ENCODE measurements at regions not wholly inside any gene's neighbourhood (a gene's known extent, or its start where the extent isn't known, plus 50 kb on each side); places are given as distances from the start of the nearest gene placed in this dataset.

GRCh38 chr19:30206187-30206586, 166.0 kb upstream of the ZNF536 start:
- Histone ChIP-seq H4K20me1 (ENCODE audit: insufficient read depth, poor library complexity, severe bottlenecking) (no peaks in the 10 kb centered on the region), H3K79me2 (no peaks in the 10 kb centered on the region), H3K9me3 (ENCODE audit: low read depth) (no peaks in the 10 kb centered on the region), H3K4me3 (no peak overlapping the region), H3K4me2 (no peak overlapping the region), H3K9me2 (replicated peaks; ENCODE audit: insufficient read depth) (no peaks in the 10 kb centered on the region), H3K4me1 (ENCODE audit: insufficient read depth) (no peaks in the 10 kb centered on the region), H3K27me3 (no peaks in the 10 kb centered on the region), H2AFZ (no peak overlapping the region), H3K36me3 (replicated peaks; ENCODE audit: insufficient read depth, low read depth) (no peaks in the 10 kb centered on the region), H3K27ac (no peak overlapping the region)
- WGBS (ENCODE audit: low lambda C conversion rate, missing lambda C conversion rate): 91% methylated on average over 6 of the region's 6 CpGs
- no peak for TF ChIP-seq EZH2phosphoT487 (IDR thresholded peaks at IDR 0.05; ENCODE audit: low read depth, severe bottlenecking, unreplicated experiment)
- no peak for TF ChIP-seq CTCF (IDR thresholded peaks at IDR 0.05; ENCODE audit: poor library complexity)
- DNase-seq (ENCODE audit: low spot score): no peak

- WGBS (ENCODE audit: low lambda C conversion rate, missing lambda C conversion rate): 84% methylated on average over 6 of the region's 6 CpGs
- H3K4me2 ChIP-seq: no peak overlapping the region
- H3K36me3 ChIP-seq (replicated peaks; ENCODE audit: insufficient read depth, low read depth): no peaks in the 10 kb centered on the region
- no peaks in the 10 kb centered on the region for H3K9me2 ChIP-seq (replicated peaks; ENCODE audit: insufficient read depth)
- no peaks in the 10 kb centered on the region for H4K20me1 ChIP-seq (ENCODE audit: insufficient read depth, poor library complexity, severe bottlenecking)
- no peak overlapping the region for H3K27ac ChIP-seq
- no peaks in the 10 kb centered on the region for H3K9me3 ChIP-seq (ENCODE audit: low read depth)
- H3K4me3 ChIP-seq: no peak overlapping the region
- no peaks in the 10 kb centered on the region for H3K79me2 ChIP-seq
- TF ChIP-seq EZH2 (IDR thresholded peaks at IDR 0.05; ENCODE audit: borderline replicate concordance) (no peak), CTCF (IDR thresholded peaks at IDR 0.05; ENCODE audit: poor library complexity) (no peak), EZH2phosphoT487 (IDR thresholded peaks at IDR 0.05; ENCODE audit: low read depth, severe bottlenecking, unreplicated experiment) (no peak)
- no peak overlapping the region for H2AFZ ChIP-seq
- peaks cover 4% of the 10 kb centered on the region for H3K27me3 ChIP-seq
- DNase-seq (ENCODE audit: low spot score): no peak
- H3K4me1 ChIP-seq (ENCODE audit: insufficient read depth): no peaks in the 10 kb centered on the region
Measured at GRCh38 chr19:30207357-30207756, 164.8 kb upstream of the ZNF536 start.

- H3K9me2 ChIP-seq (replicated peaks; ENCODE audit: insufficient read depth): no peaks in the 10 kb centered on the region
- no peak overlapping the region for H2AFZ ChIP-seq
- H3K27me3 ChIP-seq: peaks cover 4% of the 10 kb centered on the region
- TF ChIP-seq CTCF (IDR thresholded peaks at IDR 0.05; ENCODE audit: poor library complexity) (no peak), EZH2 (IDR thresholded peaks at IDR 0.05; ENCODE audit: borderline replicate concordance) (no peak), EZH2phosphoT487 (IDR thresholded peaks at IDR 0.05; ENCODE audit: low read depth, severe bottlenecking, unreplicated experiment) (no peak)
- no peak for DNase-seq (ENCODE audit: low spot score)
- H3K79me2 ChIP-seq: no peaks in the 10 kb centered on the region
- H3K9me3 ChIP-seq (ENCODE audit: low read depth): no peaks in the 10 kb centered on the region
- no peak overlapping the region for H3K4me3 ChIP-seq
- no peaks in the 10 kb centered on the region for H3K4me1 ChIP-seq (ENCODE audit: insufficient read depth)
- no peak overlapping the region for H3K27ac ChIP-seq
- H3K4me2 ChIP-seq: no peak overlapping the region
- H3K36me3 ChIP-seq (replicated peaks; ENCODE audit: insufficient read depth, low read depth): no peaks in the 10 kb centered on the region
- no peaks in the 10 kb centered on the region for H4K20me1 ChIP-seq (ENCODE audit: insufficient read depth, poor library complexity, severe bottlenecking)
- WGBS (ENCODE audit: low lambda C conversion rate, missing lambda C conversion rate): 86% methylated on average over 18 of the region's 18 CpGs
Measured at GRCh38 chr19:30208436-30209060, 163.6 kb upstream of the ZNF536 start.
